ENCODE measurements at regions not wholly inside any gene's neighbourhood (a gene's known extent, or its start where the extent isn't known, plus 50 kb on each side); places are given as distances from the start of the nearest gene placed in this dataset.

DNA sequence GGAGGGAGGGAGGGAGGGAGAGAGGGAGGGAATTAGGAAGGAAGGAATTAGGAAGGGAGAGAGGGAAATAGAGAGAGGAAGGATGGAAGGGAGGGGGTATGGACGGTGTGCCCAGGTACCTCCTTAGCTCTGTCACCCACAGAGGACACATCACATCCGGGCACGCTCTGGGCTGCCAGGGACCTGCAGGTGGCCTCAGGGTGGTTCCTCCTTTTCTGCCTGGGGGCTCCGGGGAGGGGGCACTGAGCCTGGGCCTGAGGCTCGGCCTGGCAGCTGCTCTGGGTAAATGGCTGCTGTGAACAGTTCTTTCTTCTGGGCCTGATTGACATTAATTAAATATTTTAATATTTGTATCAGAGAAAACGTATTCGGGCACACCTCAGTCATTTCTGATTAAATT, 733.5 kb downstream of the BRD1 start:
- Histone ChIP-seq H2AFZ (ENCODE audit: low read length) (no peak overlapping the region), H3K79me2 (ENCODE audit: insufficient read depth, low read length) (no peaks in the 10 kb centered on the region), H3K4me1 (ENCODE audit: insufficient read depth, low read length, poor library complexity, severe bottlenecking) (no peaks in the 10 kb centered on the region), H3K27me3 (ENCODE audit: insufficient read depth, low read length, poor library complexity, severe bottlenecking) (no peaks in the 10 kb centered on the region), H3K4me2 (ENCODE audit: low read depth, low read length, poor library complexity, severe bottlenecking) (no peak overlapping the region), H3K4me3 (ENCODE audit: low read length, poor library complexity, severe bottlenecking) (no peak overlapping the region), H3F3A (ENCODE audit: low read depth) (no peaks in the 10 kb centered on the region), H4K20me1 (ENCODE audit: insufficient read depth, low read length, poor library complexity, severe bottlenecking) (no peaks in the 10 kb centered on the region), H3K9me3 (ENCODE audit: insufficient read depth, low read depth, low read length) (no peaks in the 10 kb centered on the region; the same call in 1 of the 2 replicates), H3K9ac (ENCODE audit: low read depth, low read length, poor library complexity, severe bottlenecking) (no peak overlapping the region), H3K9me2 (replicated peaks; ENCODE audit: low read depth, low read length) (no peaks in the 10 kb centered on the region), H3K36me3 (ENCODE audit: insufficient read depth, low read length) (no peaks in the 10 kb centered on the region)
- TF ChIP-seq CTCF (conservative IDR thresholded peaks at IDR 0.05; ENCODE audit: low read length) (no peak), EZH2phosphoT487 (IDR thresholded peaks at IDR 0.05; ENCODE audit: borderline replicate concordance) (no peak)

- TF ChIP-seq CTCF (conservative IDR thresholded peaks at IDR 0.05; ENCODE audit: low read length) = no peak
- no peak for TF ChIP-seq EZH2phosphoT487 (IDR thresholded peaks at IDR 0.05; ENCODE audit: borderline replicate concordance)
- H3F3A ChIP-seq (ENCODE audit: low read depth) = no peaks in the 10 kb centered on the region
- no peak overlapping the region for H3K9ac ChIP-seq (ENCODE audit: low read depth, low read length, poor library complexity, severe bottlenecking)
- no peaks in the 10 kb centered on the region for H3K9me2 ChIP-seq (replicated peaks; ENCODE audit: low read depth, low read length)
- no peaks in the 10 kb centered on the region for H3K4me1 ChIP-seq (ENCODE audit: insufficient read depth, low read length, poor library complexity, severe bottlenecking)
- no peak overlapping the region for H3K4me2 ChIP-seq (ENCODE audit: low read depth, low read length, poor library complexity, severe bottlenecking)
- no peaks in the 10 kb centered on the region; the same call in 1 of the 2 replicates for H3K9me3 ChIP-seq (ENCODE audit: insufficient read depth, low read depth, low read length)
- no peaks in the 10 kb centered on the region for H3K79me2 ChIP-seq (ENCODE audit: insufficient read depth, low read length)
- H2AFZ ChIP-seq (ENCODE audit: low read length) = no peak overlapping the region
- H3K4me3 ChIP-seq (ENCODE audit: low read length, poor library complexity, severe bottlenecking) = no peak overlapping the region
- H4K20me1 ChIP-seq (ENCODE audit: insufficient read depth, low read length, poor library complexity, severe bottlenecking) = no peaks in the 10 kb centered on the region
- no peaks in the 10 kb centered on the region for H3K27me3 ChIP-seq (ENCODE audit: insufficient read depth, low read length, poor library complexity, severe bottlenecking)
- no peaks in the 10 kb centered on the region for H3K36me3 ChIP-seq (ENCODE audit: insufficient read depth, low read length)
Observed at GRCh38 chr22:49093192-49093880, 734.3 kb downstream of the BRD1 start.

DNA sequence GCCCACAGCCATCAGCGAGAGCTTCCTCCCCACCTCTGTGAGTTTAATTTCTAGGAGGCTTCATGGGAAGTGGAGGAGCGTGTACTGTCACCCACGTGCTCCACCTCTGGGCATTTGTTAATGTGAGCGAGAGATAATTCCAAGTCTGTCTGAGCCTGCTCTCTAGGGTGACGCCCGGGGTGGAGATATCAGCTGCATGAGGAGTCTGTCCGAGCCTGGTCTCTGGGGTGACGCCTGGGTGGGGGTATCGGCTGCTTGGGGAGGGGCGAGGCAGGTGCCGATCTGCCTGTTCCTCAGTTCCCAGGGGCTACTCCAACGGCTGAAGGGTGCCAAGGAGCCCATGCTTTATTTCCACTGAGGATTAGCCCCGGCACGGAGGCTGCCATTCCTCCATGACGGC, 735.0 kb downstream of the BRD1 start:
- no peaks in the 10 kb centered on the region for H3F3A ChIP-seq (ENCODE audit: low read depth)
- H3K27me3 ChIP-seq (ENCODE audit: insufficient read depth, low read length, poor library complexity, severe bottlenecking) = no peaks in the 10 kb centered on the region
- H3K4me2 ChIP-seq (ENCODE audit: low read depth, low read length, poor library complexity, severe bottlenecking) = no peak overlapping the region
- no peak overlapping the region for H2AFZ ChIP-seq (ENCODE audit: low read length)
- H3K9ac ChIP-seq (ENCODE audit: low read depth, low read length, poor library complexity, severe bottlenecking) = no peak overlapping the region
- no peaks in the 10 kb centered on the region for H3K36me3 ChIP-seq (ENCODE audit: insufficient read depth, low read length)
- no peaks in the 10 kb centered on the region for H3K4me1 ChIP-seq (ENCODE audit: insufficient read depth, low read length, poor library complexity, severe bottlenecking)
- H4K20me1 ChIP-seq (ENCODE audit: insufficient read depth, low read length, poor library complexity, severe bottlenecking) = no peaks in the 10 kb centered on the region
- no peaks in the 10 kb centered on the region; the same call in 1 of the 2 replicates for H3K9me3 ChIP-seq (ENCODE audit: insufficient read depth, low read depth, low read length)
- H3K9me2 ChIP-seq (replicated peaks; ENCODE audit: low read depth, low read length) = no peaks in the 10 kb centered on the region
- TF ChIP-seq EZH2phosphoT487 (IDR thresholded peaks at IDR 0.05; ENCODE audit: borderline replicate concordance) (no peak), CTCF (conservative IDR thresholded peaks at IDR 0.05; ENCODE audit: low read length) (no peak)
- no peak overlapping the region for H3K4me3 ChIP-seq (ENCODE audit: low read length, poor library complexity, severe bottlenecking)
- no peaks in the 10 kb centered on the region for H3K79me2 ChIP-seq (ENCODE audit: insufficient read depth, low read length)
